Panc1 (cell line): ENCODE measurements at regions not wholly inside any gene's neighbourhood (a gene's known extent, or its start where the extent isn't known, plus 50 kb on each side); places are given as distances from the start of the nearest gene placed in this dataset.

Source experiments
- POLR2AphosphoS5 ChIP-seq: IDR thresholded peaks from 2 replicates; pipeline ENCODE4 v1.6.1; 2012; ENCODE audit warnings: mild to moderate bottlenecking, low read depth, low read length, moderate library complexity
- SIN3A ChIP-seq: IDR thresholded peaks from 2 replicates; pipeline ENCODE4 v1.6.1; 2012; ENCODE audit warnings: low read depth, mild to moderate bottlenecking, low read length, moderate library complexity, borderline replicate concordance; ENCODE audit not compliant: insufficient read depth
- TCF7L2 ChIP-seq: IDR thresholded peaks from 2 replicates; pipeline ENCODE4 v1.6.1; 2011; ENCODE audit warnings: mild to moderate bottlenecking, low read depth, low read length, inconsistent platforms
- TF ChIP-seq, protein P1 (sequence below), 2 experiments: IDR thresholded peaks; 2 replicates each; pipeline ENCODE4 v1.6.1; 2011 to 2012; ENCODE audit warnings: low read depth in 2 of 2, control low read depth in 1 of 2, low read length in 1 of 2, mild to moderate bottlenecking in 1 of 2, moderate library complexity in 1 of 2; ENCODE audit not compliant: insufficient read depth in 1 of 2
- TF ChIP-seq, protein P2 (sequence below): fragments of 450-650 bp; IDR thresholded peaks from 2 replicates; pipeline ENCODE4 v1.5.1; 2017; ENCODE audit warnings: mild to moderate bottlenecking

DNA sequence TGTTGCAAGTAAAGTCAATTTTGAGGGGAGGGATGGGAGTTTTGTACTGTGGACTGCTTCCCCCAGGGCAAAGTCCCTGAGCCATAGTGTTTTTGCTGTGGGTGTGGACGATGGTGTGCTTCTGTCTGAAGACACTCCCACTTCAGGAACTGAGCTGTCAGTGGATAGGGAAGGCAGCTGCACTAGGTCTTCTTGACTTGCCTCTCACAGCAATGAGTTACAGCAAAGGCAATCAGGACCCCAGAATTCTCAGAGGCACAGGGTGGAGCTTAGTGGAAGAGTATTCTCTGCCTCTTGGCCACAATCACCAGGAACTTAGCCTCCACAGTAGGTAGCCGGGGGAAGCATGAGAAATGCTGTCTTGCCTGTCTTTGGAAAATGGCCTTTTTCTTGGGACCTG, 1416.6 kb upstream of the MIR17HG start:
- TF ChIP-seq, protein P1, sequence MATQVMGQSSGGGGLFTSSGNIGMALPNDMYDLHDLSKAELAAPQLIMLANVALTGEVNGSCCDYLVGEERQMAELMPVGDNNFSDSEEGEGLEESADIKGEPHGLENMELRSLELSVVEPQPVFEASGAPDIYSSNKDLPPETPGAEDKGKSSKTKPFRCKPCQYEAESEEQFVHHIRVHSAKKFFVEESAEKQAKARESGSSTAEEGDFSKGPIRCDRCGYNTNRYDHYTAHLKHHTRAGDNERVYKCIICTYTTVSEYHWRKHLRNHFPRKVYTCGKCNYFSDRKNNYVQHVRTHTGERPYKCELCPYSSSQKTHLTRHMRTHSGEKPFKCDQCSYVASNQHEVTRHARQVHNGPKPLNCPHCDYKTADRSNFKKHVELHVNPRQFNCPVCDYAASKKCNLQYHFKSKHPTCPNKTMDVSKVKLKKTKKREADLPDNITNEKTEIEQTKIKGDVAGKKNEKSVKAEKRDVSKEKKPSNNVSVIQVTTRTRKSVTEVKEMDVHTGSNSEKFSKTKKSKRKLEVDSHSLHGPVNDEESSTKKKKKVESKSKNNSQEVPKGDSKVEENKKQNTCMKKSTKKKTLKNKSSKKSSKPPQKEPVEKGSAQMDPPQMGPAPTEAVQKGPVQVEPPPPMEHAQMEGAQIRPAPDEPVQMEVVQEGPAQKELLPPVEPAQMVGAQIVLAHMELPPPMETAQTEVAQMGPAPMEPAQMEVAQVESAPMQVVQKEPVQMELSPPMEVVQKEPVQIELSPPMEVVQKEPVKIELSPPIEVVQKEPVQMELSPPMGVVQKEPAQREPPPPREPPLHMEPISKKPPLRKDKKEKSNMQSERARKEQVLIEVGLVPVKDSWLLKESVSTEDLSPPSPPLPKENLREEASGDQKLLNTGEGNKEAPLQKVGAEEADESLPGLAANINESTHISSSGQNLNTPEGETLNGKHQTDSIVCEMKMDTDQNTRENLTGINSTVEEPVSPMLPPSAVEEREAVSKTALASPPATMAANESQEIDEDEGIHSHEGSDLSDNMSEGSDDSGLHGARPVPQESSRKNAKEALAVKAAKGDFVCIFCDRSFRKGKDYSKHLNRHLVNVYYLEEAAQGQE (IDR thresholded peaks at IDR 0.05; ENCODE audit: insufficient read depth in 1 of 2, low read depth in 2 of 2, low read length in 1 of 2) = no peak
- TF ChIP-seq, protein P2, sequence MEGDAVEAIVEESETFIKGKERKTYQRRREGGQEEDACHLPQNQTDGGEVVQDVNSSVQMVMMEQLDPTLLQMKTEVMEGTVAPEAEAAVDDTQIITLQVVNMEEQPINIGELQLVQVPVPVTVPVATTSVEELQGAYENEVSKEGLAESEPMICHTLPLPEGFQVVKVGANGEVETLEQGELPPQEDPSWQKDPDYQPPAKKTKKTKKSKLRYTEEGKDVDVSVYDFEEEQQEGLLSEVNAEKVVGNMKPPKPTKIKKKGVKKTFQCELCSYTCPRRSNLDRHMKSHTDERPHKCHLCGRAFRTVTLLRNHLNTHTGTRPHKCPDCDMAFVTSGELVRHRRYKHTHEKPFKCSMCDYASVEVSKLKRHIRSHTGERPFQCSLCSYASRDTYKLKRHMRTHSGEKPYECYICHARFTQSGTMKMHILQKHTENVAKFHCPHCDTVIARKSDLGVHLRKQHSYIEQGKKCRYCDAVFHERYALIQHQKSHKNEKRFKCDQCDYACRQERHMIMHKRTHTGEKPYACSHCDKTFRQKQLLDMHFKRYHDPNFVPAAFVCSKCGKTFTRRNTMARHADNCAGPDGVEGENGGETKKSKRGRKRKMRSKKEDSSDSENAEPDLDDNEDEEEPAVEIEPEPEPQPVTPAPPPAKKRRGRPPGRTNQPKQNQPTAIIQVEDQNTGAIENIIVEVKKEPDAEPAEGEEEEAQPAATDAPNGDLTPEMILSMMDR = no peak
- TF ChIP-seq POLR2AphosphoS5 = no peak
- no peak for TF ChIP-seq TCF7L2
- TF ChIP-seq SIN3A = no peak
